Skeletal muscle cell (primary cell): ENCODE measurements at regions not wholly inside any gene's neighbourhood (a gene's known extent, or its start where the extent isn't known, plus 50 kb on each side); places are given as distances from the start of the nearest gene placed in this dataset.

Experiments used
- DNase-seq: peaks from one replicate; pipeline ENCODE4 v3.0.0-alpha.2; 2010; ENCODE audit warnings: low read depth
- H3K4me3 ChIP-seq: 2 replicates; pipeline ENCODE4 v1.5.1; 2011; ENCODE audit warnings: low read depth, mild to moderate bottlenecking, control low read depth, low read length, moderate library complexity

DNA sequence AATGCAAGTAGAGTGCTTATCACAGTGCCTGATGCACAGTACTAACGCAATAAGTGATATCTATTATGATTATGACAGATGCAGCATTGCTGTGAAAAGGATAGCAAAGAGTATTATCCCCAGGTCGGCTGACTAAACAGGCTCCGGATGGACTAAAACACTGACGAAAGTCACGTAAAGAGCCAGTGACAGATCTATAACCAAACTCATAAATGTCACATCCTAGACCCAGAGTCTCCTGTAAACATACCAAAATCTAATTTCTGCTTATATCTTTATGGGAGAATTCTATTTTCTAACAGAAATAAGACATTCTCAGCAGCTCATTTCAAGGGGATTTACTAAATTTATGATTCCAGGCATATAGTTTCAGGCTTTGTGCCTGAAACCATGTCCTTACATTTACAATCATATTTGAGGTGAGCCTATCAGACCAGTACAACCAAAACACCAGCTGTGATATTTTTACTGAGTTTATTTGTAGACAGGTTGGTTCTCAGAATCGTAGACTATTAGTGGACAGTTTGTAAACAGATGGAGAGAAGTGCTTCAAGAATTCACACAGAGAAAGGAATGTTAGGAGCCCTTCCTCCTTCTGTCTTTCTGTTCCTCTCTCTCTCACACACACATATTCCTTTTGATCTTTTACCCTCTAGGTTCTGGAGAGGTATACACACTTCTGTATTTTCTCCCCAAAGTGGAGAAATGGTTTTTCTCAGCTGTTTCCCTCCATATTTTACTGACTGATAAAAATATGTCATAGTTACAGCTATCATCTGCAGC is 52.4 kb upstream of the WDR26 start:
- no peak for DNase-seq
- no peak overlapping the region for H3K4me3 ChIP-seq

GRCh38 chr1:224488806-224489499 is 54.4 kb upstream of the WDR26 start:
- DNase-seq = no peak
- no peak overlapping the region for H3K4me3 ChIP-seq

DNA sequence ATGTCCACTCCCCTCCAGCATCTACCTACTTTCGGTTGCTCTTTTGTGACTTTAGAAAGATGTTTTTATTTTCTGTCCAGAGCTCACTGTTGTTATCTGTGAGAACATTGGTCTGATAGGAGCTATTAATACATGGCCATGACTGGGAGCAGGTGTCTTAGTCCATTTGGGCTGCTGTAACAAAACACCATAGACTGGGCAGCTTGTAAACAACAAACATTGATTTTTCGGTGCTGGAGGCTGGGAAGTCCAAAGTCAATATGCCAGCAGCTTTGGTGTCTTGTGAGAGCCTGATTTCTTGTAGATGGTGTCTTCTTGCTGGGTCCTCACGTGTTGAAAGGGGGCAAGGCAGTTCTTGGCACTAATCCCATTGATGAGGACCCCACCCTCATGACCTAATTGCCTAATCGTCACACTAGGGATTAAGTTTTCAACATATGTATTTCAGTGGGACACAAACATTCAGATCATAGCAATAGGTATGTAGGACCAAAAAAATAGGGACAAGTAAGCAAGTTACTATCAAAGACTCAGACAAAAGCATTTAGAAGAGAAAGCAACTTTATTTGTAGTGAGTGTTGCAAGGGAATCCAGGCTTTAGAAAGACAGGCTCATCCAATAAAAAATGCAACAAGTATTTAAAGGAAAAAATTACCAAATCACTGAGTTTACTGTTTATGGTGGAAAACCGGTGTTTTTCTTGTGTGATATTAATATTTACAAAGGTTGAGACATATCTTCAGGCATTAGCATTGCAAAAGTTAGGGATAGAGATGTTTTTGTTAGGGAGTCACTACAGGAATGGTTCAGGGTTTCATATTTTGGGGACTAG is 55.2 kb upstream of the WDR26 start:
- DNase-seq = no peak
- no peak overlapping the region for H3K4me3 ChIP-seq

- DNase-seq = no peak
- no peak overlapping the region for H3K4me3 ChIP-seq
These were observed 56.2 kb upstream of the WDR26 start for GRCh38 chr1:224490549-224491537.

DNA sequence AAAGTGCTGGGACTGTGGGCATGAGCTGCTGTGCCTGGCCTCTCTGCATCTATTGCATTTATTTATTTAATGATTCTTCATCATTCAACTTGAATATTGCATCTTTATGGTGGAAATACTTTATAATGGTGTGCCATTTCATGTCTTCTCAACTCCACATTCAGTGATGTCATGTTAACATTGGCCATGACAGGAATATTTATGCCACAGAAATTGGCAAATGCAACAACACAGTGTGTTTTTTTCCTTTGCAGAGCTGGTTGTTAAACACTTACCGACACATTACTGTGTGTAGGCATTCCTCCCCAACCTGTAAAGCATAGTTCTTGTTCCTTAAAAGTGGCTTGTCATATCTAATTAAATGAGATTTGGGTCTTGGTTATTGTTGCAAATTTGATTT is 57.4 kb upstream of the WDR26 start:
- DNase-seq = no peak
- H3K4me3 ChIP-seq = no peak overlapping the region

GRCh38 chr1:224492632-224493031 is 58.0 kb upstream of the WDR26 start:
- DNase-seq = no peak
- H3K4me3 ChIP-seq = no peak overlapping the region

- no peak for DNase-seq
- no peak overlapping the region for H3K4me3 ChIP-seq
These were observed 58.7 kb upstream of the WDR26 start for GRCh38 chr1:224493269-224493668.

- no peak for DNase-seq
- no peak overlapping the region for H3K4me3 ChIP-seq
These were observed 59.7 kb upstream of the WDR26 start for GRCh38 chr1:224494343-224494742.

DNA sequence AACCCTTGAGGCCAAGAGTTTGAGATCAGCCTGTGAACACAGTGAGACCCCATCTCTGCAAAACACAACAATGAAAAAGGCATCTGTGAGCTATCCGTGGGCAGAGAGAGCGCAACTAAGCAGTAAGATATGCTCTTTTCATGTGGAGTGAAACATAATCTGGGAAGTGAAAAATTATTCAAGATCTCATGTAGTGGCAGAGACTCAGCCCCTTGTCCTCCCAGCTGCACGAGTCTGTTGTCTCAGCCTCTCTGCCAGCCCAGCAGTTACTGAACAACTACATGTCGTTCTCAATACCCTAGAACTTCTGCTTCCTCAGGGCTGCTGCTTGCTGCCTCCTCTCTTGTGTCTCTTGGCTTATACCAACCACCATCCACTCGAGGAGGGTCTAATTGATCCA is 61.3 kb upstream of the WDR26 start:
- H3K4me3 ChIP-seq = no peak overlapping the region
- no peak for DNase-seq

DNA sequence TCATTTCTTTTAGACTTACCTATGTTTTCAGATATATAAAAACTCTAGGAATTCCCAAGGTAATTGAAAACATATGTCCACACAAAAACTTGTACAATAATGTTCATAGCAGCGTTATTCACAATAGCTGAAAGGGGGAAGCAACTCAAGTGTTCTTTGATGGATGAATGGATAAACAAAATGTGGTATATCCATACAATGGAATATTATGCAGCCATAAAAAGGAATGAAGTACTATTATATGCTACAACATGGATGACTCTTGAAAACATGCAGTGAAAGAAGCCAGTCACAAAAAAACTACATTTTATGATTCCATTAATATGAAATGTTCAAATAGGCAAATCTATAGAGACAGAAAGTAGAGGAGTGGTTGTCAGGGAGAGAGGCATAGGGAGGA is 62.2 kb upstream of the WDR26 start:
- H3K4me3 ChIP-seq = no peak overlapping the region

GRCh38 chr1:224497714-224498573 is 63.3 kb upstream of the WDR26 start:
- H3K4me3 ChIP-seq = no peak overlapping the region
- peak; percentile 67 for DNase-seq

More for the DNA sequence above, 62.2 kb upstream of the WDR26 start:
- DNase-seq = no peak

DNA sequence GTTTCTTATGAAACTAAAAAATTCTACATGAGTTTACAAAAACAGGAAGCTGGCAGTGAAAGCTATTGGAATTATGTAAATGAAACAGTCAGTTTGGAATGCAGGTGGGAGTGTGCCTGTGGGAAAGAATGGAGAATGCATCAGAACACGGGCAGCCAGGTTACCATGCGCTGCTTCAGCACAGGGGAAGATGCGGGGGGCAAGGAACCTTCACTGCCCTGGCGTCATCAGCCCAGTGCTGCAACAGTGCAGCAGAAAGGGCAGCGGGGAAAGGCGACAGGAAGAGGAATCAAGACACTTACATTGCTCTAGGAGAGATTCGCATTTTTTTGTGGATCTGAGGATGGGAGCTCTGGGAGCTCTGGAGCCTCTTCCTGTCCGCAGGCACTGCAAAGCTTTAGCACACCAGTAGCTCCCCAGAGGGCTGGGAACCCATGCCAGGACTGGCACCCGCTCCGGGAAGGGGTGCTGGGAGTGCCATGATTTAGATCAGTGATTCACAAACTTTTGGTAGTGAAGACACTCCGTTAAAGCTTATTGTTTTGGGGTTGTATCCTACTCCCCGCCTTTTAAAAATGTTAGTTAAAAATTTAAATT is 64.1 kb upstream of the WDR26 start:
- DNase-seq = no peak
- peak overlapping the region; percentile 15 for H3K4me3 ChIP-seq

- no peak overlapping the region for H3K4me3 ChIP-seq
- no peak for DNase-seq
These were observed 64.6 kb upstream of the WDR26 start for GRCh38 chr1:224499204-224499603.

DNA sequence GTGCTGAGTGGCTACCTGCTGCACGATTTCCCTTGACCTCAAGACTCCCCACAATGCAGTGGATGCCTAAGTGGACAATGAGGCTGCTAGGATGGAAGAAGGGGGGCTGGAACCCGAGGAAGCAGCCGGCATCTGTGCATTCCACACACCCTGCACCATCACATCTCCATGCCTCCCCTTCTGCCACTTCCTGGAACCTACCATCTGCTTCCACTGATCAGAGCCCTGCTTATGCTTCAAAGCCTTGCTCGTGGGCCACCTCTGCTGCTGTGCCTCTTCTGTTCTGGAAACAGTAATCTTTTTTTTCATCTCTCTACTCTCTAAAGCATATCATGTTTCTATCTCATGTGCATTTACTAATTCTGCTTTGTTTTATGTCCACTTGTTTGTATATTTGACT is 66.2 kb upstream of the WDR26 start:
- no peak overlapping the region for H3K4me3 ChIP-seq
- no peak for DNase-seq

DNA sequence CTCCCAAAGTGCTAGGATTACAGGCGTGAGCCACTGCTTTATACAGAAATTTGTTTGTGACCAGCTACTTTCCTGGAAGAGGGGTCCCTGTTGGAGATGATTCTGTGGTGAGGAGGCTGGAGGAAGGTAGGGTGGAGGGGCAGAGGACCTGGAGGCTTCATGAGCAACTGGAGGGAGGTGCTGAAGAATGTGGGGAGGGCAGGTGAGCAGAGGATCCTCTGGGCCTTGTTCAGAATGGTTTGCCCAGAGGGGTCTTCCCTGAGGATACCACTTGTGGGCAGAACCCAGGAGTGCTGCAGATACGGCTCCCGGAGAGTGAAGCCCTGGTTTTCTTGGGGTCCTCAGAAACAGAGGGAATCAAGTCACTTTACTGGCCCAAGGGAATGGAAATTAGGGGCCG is 67.2 kb upstream of the WDR26 start:
- no peak for DNase-seq

GRCh38 chr1:224502459-224503160 is 68.0 kb upstream of the WDR26 start:
- no peak for DNase-seq
- H3K4me3 ChIP-seq = no peak overlapping the region

More for the DNA sequence above, 67.2 kb upstream of the WDR26 start:
- H3K4me3 ChIP-seq = no peak overlapping the region
